HG03025 (cell line): ENCODE measurements at regions not wholly inside any gene's neighbourhood (a gene's known extent, or its start where the extent isn't known, plus 50 kb on each side); places are given as distances from the start of the nearest gene placed in this dataset.
"Not testable (repeated sequence)": the region's sequence is repeated elsewhere in the genome, so short reads cannot be mapped to it uniquely, and the experiment has no call there.

Experiments used
- ATAC-seq: cut with Tn5 transposase; IDR thresholded peaks from one replicate; pipeline ENCODE4 v1.9.1; 2021; ENCODE audit warnings: mild to moderate bottlenecking, moderate library complexity; ENCODE audit not compliant: unreplicated experiment, low FRiP score

DNA sequence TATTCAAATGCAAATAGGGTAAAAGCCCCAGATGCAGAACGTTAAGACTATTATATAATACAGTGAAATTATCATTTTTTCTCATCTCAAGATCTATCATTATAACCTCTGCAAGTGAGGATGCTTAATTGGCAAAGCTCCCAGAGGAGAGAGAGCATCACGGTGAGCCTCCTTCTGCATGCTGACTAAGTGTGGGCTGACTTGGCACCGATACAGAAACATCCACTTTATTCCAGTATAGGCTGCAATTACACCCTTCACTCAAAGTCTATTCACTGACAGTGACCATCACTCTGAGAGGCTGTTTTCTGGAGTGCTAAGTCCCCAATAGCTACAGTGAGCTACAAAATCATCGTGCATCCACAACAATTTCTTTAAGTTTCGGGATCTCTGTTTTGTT is 171.1 kb upstream of the NBPF9 start:
- not testable (repeated sequence) for ATAC-seq

GRCh38 chr1:149275802-149276201 is 172.5 kb upstream of the NBPF9 start:
- ATAC-seq: not testable (repeated sequence)

DNA sequence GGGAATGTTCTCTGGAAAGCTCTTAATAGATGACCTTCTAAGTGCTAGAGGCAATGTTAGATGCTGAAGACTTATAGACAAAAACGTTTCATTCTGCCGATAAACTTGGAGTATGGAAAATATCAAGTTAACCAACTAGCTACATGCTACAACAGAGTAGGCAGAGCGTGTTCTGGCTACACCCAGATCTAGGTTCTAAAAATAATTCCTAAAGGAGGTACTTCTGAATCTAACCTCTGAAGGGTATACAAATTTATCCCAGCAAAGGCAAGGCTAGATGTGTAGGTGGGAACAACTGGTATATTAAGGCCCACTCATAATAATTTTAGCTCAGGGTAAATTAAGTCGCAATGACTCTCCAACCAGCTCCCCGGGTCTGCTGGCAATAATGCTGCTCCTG is 173.1 kb upstream of the NBPF9 start:
- not testable (repeated sequence) for ATAC-seq

GRCh38 chr1:149278156-149278555 is 174.8 kb upstream of the NBPF9 start:
- not testable (repeated sequence) for ATAC-seq

DNA sequence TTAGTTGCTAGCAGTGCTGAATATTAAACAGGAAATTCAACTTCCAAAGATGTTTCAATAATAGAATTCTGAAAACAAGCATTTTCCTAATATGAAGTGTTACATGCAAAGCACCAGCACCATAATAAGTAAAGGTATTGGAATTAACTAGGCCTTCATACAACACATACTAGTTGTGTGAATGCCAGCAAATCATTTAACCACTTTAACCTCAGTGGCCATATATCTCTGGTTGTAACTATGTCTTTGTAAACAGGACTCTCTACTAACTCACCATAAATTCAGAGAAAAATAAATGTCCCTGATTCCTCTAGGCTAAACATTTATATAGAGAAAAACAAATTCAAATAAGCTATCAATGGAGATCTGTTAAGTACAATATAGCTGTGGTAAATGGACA is 175.7 kb upstream of the NBPF9 start:
- ATAC-seq: not testable (repeated sequence)

DNA sequence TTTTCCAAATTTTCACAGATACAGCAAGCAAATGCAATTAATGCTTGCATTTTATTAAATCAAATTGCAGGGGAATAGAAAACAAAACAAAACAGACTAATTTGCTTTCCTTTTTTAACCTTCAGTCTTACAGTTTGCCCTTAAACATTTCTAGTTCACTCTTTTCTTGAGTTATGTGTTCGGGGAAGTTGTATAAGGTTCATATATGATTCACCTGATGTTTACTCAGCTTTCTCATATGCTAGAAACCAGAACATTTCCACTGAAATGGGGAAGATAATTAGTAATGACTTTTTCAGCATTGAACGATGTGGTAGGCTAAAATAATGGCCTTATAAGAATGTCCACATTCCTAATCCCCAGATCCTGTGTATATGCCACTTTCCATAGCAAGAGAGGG is 176.2 kb upstream of the NBPF9 start:
- not testable (repeated sequence) for ATAC-seq

- ATAC-seq: not testable (repeated sequence)
Observed at GRCh38 chr1:149284773-149285172, 181.4 kb upstream of the NBPF9 start.

- ATAC-seq: not testable (repeated sequence)
Observed at GRCh38 chr1:149285205-149285604, 181.9 kb upstream of the NBPF9 start.

- ATAC-seq: not testable (repeated sequence)
Observed at GRCh38 chr1:149285638-149286037, 182.3 kb upstream of the NBPF9 start.

- not testable (repeated sequence) for ATAC-seq
Observed at GRCh38 chr1:149288580-149288979, 185.2 kb upstream of the NBPF9 start.

DNA sequence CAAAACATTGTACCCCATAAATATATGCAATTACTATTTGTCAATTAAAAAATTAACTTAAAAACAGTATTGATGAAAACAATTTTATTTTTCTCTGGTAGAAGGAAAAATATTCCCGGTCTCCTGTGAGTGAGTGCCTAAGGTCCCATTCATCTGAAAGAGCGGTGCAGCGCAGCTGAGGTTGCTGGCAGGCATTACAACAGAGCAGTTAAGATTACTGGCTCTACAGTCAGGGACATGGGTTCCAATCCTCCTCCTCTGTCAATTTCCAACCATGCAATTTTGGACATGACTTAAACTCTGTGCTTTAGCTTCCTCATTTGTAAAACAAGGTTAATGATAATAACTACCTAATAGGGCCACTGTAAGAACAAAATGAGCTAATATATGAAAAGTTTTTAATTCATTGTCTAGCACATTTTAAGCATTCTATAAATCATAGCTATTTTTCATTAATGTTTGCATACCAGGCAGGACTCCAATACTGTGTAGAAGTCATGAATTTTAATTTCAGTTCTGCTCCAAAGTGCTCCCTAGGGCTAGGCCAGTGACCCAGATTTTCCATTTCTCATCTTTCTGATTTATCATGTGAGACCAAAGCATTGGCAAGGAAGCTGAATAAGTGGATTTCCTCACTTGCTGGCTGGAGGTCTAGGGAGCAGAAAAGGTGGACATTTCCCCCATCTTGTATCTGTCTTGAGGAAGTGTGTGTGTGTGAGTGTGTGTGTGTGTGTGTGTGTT is 174.2 kb upstream of the NBPF19 start:
- ATAC-seq: not testable (repeated sequence)

DNA sequence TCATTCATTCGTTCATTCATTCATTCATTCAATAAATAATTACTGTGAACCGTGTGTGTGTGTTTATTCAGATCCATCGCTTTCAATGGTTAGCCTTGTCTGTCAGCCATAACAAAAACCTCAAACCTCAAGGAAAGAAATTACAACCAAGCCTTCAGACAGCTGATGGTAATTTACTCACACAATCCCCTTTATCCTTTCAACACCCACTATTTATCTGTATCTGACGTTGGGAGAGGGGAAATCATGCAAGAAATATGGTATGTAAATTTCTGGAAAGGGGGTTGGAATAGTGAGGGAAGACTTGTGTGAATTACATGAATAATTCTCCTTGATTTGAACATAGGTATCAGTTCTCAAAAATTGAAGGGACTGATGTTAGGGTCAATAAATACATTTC is 173.6 kb upstream of the NBPF19 start:
- not testable (repeated sequence) for ATAC-seq

GRCh38 chr1:149304796-149305195 is 170.0 kb upstream of the NBPF19 start:
- ATAC-seq: not testable (repeated sequence)

GRCh38 chr1:149307640-149308039 is 167.2 kb upstream of the NBPF19 start:
- ATAC-seq: not testable (repeated sequence)

- ATAC-seq: not testable (repeated sequence)
Observed at GRCh38 chr1:149314921-149315320, 159.9 kb upstream of the NBPF19 start.

DNA sequence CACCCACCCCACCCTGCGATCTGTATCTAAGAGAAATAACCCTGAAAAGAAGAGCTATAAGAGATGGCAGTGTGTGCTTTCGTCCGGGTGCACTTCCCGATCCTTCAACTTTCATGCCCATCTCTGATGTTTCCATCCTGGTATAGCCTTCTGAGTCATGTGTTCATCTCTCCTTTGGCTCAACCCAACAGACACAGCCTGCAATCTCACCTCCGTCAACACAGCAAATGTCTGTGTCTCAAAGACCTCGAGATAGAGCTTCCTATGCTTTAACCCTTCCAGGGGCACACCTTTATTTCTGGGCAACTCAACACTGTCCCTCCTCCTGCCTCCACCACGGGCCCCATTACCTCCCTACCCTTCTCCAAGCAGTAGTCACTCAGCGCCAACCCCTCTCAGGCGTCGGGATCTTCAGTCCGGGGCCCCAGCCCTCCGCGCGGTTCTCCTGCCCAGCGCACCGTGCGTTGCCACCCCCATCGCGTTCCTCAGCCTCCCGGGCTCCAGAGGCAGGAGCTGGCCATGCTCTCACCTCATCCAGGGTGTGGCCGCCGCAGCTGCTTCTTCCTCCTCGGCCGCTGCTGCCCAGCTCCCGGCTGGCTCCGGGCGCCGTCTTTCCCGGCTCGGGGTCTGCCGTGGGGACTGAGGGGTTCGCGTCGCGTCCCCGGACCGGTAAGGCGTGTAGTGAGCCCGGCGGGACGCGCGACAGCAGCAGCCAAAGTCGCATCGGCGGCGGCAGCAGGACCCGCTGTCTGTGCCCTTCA is 153.7 kb upstream of the NBPF19 start:
- ATAC-seq: not testable (repeated sequence)

DNA sequence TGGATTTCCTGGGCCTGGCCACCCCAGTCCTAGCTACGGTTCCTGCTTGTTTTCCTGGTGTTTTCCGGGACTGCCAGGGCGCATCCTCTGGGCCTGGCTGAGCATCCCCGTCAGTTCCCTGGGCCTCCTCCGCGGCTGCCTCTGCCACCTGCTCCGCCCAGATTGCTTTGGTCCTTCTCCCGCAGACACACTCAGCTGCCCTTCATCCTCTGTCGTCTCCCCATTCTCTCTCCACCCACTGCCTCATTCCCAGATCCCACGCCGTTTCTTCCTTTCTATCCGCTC is 153.2 kb upstream of the NBPF19 start:
- not testable (repeated sequence) for ATAC-seq

GRCh38 chr1:149330081-149330335 is 144.8 kb upstream of the NBPF19 start:
- ATAC-seq: not testable (repeated sequence)

- not testable (repeated sequence) for ATAC-seq
Observed at GRCh38 chr1:149336082-149336481, 138.8 kb upstream of the NBPF19 start.

- not testable (repeated sequence) for ATAC-seq
Observed at GRCh38 chr1:149338221-149338691, 136.6 kb upstream of the NBPF19 start.

GRCh38 chr1:149338698-149339097 is 136.1 kb upstream of the NBPF19 start:
- ATAC-seq: not testable (repeated sequence)

DNA sequence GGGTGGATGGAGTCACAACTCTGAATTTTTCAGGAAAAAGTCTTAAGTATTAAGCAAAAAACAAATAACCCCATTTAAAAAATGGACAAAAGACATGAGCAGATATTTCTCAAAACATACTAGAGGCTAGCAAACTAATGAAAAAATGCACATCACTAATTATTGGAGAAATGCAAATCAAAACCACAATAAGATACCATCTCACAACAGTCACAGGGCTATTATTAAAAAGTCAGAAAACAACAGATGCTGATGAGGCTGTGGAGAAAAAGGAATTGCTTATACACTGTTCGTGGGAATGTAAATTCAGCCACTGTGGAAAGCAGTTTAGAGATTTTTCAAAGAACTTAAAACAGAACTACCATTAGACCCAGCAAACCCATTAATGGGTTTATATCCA is 125.4 kb upstream of the NBPF19 start:
- ATAC-seq: not testable (repeated sequence)
